ENCODE measurements at regions not wholly inside any gene's neighbourhood (a gene's known extent, or its start where the extent isn't known, plus 50 kb on each side); places are given as distances from the start of the nearest gene placed in this dataset.
A peak's percentile ranks its signal among the peaks of the same experiment; 100 is the strongest.

DNA sequence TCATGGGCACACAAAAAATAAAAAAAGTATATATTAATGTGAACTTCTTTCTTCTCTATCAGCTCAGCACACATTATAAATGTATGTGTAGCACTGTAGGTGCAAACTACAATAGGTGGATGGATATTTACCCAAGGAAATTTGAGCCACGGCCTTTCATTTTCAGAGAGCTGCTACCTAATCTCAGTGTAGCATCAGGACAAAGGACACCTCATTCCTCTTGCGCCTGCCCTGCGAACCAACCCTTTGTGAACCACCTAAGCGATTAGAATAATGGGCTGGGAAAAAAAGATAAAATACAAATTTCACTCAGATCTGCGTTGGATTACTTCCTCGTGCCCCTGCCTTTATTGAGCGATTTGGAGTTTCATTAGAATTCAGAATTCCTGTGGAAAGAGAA is 263.2 kb downstream of the NR2F2 start:
- no peaks in the 10 kb centered on the region for H3K4me1 ChIP-seq (ENCODE audit: control insufficient read depth, extremely low read depth, insufficient read depth, low read length)
- no peaks in the 10 kb centered on the region for H4K20me1 ChIP-seq (ENCODE audit: control insufficient read depth, extremely low read depth, insufficient read depth, low read length)
- TF ChIP-seq, protein P1, sequence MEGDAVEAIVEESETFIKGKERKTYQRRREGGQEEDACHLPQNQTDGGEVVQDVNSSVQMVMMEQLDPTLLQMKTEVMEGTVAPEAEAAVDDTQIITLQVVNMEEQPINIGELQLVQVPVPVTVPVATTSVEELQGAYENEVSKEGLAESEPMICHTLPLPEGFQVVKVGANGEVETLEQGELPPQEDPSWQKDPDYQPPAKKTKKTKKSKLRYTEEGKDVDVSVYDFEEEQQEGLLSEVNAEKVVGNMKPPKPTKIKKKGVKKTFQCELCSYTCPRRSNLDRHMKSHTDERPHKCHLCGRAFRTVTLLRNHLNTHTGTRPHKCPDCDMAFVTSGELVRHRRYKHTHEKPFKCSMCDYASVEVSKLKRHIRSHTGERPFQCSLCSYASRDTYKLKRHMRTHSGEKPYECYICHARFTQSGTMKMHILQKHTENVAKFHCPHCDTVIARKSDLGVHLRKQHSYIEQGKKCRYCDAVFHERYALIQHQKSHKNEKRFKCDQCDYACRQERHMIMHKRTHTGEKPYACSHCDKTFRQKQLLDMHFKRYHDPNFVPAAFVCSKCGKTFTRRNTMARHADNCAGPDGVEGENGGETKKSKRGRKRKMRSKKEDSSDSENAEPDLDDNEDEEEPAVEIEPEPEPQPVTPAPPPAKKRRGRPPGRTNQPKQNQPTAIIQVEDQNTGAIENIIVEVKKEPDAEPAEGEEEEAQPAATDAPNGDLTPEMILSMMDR (conservative IDR thresholded peaks at IDR 0.05 in 1 of 2, IDR thresholded peaks at IDR 0.05 in 1 of 2; ENCODE audit: low read depth in 1 of 2, low read length in 2 of 2): no peak
- TF ChIP-seq EZH2 (IDR thresholded peaks at IDR 0.05; ENCODE audit: low read length, missing control alignments): no peak
- H2AFZ ChIP-seq (ENCODE audit: low read length): no peak overlapping the region
- no peak overlapping the region for H3K27ac ChIP-seq (ENCODE audit: insufficient read depth, low read length)
- H3K4me2 ChIP-seq (ENCODE audit: extremely low read depth, insufficient read depth, low read length): no peak overlapping the region
- peak overlapping the region in 1 of 4 experiments; percentile 26 for H3K4me3 ChIP-seq (replicated peaks in 1 of 4; ENCODE audit: control extremely low read depth in 1 of 4, insufficient read depth in 1 of 4, low read depth in 3 of 4, low read length in 4 of 4)
- H3K36me3 ChIP-seq (ENCODE audit: control insufficient read depth, insufficient read depth, low read length): no peaks in the 10 kb centered on the region
- no peaks in the 10 kb centered on the region for H3K9me3 ChIP-seq (ENCODE audit: control insufficient read depth, insufficient read depth, low read depth, low read length)
- no peaks in the 10 kb centered on the region for H3K79me2 ChIP-seq (ENCODE audit: control insufficient read depth, insufficient read depth, low read length)
- DNase-seq (ENCODE audit: low read depth in 2 of 2): no peak
- H3K9ac ChIP-seq (ENCODE audit: insufficient read depth, low read length): no peak overlapping the region
- H3K27me3 ChIP-seq (ENCODE audit: control insufficient read depth, insufficient read depth, low read length): no peaks in the 10 kb centered on the region

DNA sequence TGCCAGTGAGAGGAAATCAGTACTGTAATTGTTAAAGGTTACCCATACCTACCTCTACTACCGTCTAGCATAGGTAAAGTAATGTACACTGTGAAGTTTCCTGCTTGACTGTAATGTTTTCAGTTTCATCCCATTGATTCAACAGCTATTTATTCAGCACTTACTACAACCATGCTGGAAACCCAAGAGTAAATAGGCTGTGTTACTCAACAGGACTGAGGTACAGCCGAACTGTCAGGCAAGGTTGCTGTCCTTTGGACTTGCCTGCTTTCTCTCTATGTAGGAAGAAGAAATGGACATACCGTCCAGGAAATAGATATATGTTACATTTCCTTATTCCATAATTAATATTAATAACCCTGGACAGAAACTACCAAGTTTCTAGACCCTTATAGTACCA is 265.5 kb downstream of the NR2F2 start:
- no peaks in the 10 kb centered on the region for H3K9me3 ChIP-seq (ENCODE audit: control insufficient read depth, insufficient read depth, low read depth, low read length)
- H3K27me3 ChIP-seq (ENCODE audit: control insufficient read depth, insufficient read depth, low read length): no peaks in the 10 kb centered on the region
- no peaks in the 10 kb centered on the region for H3K79me2 ChIP-seq (ENCODE audit: control insufficient read depth, insufficient read depth, low read length)
- no peak overlapping the region for H3K9ac ChIP-seq (ENCODE audit: insufficient read depth, low read length)
- DNase-seq (ENCODE audit: low read depth in 2 of 2): no peak
- H3K27ac ChIP-seq (ENCODE audit: insufficient read depth, low read length): no peak overlapping the region
- no peak overlapping the region for H2AFZ ChIP-seq (ENCODE audit: low read length)
- no peaks in the 10 kb centered on the region for H3K4me1 ChIP-seq (ENCODE audit: control insufficient read depth, extremely low read depth, insufficient read depth, low read length)
- H3K36me3 ChIP-seq (ENCODE audit: control insufficient read depth, insufficient read depth, low read length): no peaks in the 10 kb centered on the region
- no peak overlapping the region for H3K4me3 ChIP-seq (replicated peaks in 1 of 4; ENCODE audit: control extremely low read depth in 1 of 4, insufficient read depth in 1 of 4, low read depth in 3 of 4, low read length in 4 of 4)
- H3K4me2 ChIP-seq (ENCODE audit: extremely low read depth, insufficient read depth, low read length): no peak overlapping the region
- TF ChIP-seq, protein P1 (conservative IDR thresholded peaks at IDR 0.05 in 1 of 2, IDR thresholded peaks at IDR 0.05 in 1 of 2; ENCODE audit: low read depth in 1 of 2, low read length in 2 of 2): no peak
- H4K20me1 ChIP-seq (ENCODE audit: control insufficient read depth, extremely low read depth, insufficient read depth, low read length): no peaks in the 10 kb centered on the region

DNA sequence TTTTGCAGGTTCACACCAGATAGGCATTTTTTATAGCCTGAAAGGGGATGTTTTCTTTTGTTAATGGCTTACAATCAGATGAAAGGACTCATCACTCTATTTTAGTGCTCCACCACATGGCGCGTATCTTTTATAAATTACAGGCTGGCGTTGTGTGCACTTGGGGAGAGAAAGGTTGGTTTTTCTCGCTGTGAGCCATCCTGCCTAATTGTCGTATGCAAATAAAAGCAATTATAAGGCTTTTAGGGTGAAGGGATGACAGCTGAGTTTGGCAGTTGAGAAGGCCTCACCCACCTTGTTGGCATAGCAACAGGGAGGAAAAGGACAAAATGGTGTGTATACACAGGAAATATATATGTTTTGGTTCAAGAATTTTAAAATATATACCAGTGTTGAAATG is 268.0 kb downstream of the NR2F2 start:
- H2AFZ ChIP-seq (ENCODE audit: low read length): no peak overlapping the region
- H3K4me2 ChIP-seq (ENCODE audit: extremely low read depth, insufficient read depth, low read length): no peak overlapping the region
- no peaks in the 10 kb centered on the region for H4K20me1 ChIP-seq (ENCODE audit: control insufficient read depth, extremely low read depth, insufficient read depth, low read length)
- H3K36me3 ChIP-seq (ENCODE audit: control insufficient read depth, insufficient read depth, low read length): no peaks in the 10 kb centered on the region
- no peaks in the 10 kb centered on the region for H3K9me3 ChIP-seq (ENCODE audit: control insufficient read depth, insufficient read depth, low read depth, low read length)
- no peak overlapping the region for H3K4me3 ChIP-seq (replicated peaks in 1 of 4; ENCODE audit: control extremely low read depth in 1 of 4, insufficient read depth in 1 of 4, low read depth in 3 of 4, low read length in 4 of 4)
- no peaks in the 10 kb centered on the region for H3K79me2 ChIP-seq (ENCODE audit: control insufficient read depth, insufficient read depth, low read length)
- H3K9ac ChIP-seq (ENCODE audit: insufficient read depth, low read length): no peak overlapping the region
- H3K27me3 ChIP-seq (ENCODE audit: control insufficient read depth, insufficient read depth, low read length): no peaks in the 10 kb centered on the region
- no peak for TF ChIP-seq EZH2 (IDR thresholded peaks at IDR 0.05; ENCODE audit: low read length, missing control alignments)
- TF ChIP-seq, protein P1 (conservative IDR thresholded peaks at IDR 0.05 in 1 of 2, IDR thresholded peaks at IDR 0.05 in 1 of 2; ENCODE audit: low read depth in 1 of 2, low read length in 2 of 2): no peak
- no peaks in the 10 kb centered on the region for H3K4me1 ChIP-seq (ENCODE audit: control insufficient read depth, extremely low read depth, insufficient read depth, low read length)
- no peak for DNase-seq (ENCODE audit: low read depth in 2 of 2)
- H3K27ac ChIP-seq (ENCODE audit: insufficient read depth, low read length): no peak overlapping the region

All from fibroblast of lung (primary cell).